MM.1S (cell line): ENCODE measurements at regions not wholly inside any gene's neighbourhood (a gene's known extent, or its start where the extent isn't known, plus 50 kb on each side); places are given as distances from the start of the nearest gene placed in this dataset.
"Not testable (repeated sequence)": the region's sequence is repeated elsewhere in the genome, so short reads cannot be mapped to it uniquely, and the experiment has no call there.

Experiments used
- DNase-seq: peaks from one replicate; pipeline ENCODE4 v3.0.0-alpha.2; 2015
- H2AFZ ChIP-seq: fragments of 300-600 bp; sonication (generic); 2 replicates; pipeline ENCODE4 v1.6.0; 2016; ENCODE audit warnings: antibody characterized with exemption, low read length
- H3F3A ChIP-seq: fragments of 300-600 bp; sonication (generic); 2 replicates; pipeline ENCODE4 v1.6.1; 2016; ENCODE audit warnings: mild to moderate bottlenecking, antibody characterized with exemption, low read length, moderate library complexity, mixed read lengths; ENCODE audit not compliant: insufficient read depth
- H3K27ac ChIP-seq: fragments of 300-600 bp; sonication (generic); 2 replicates; pipeline ENCODE4 v1.5.1; 2016; ENCODE audit warnings: mild to moderate bottlenecking, low read length
- H3K27me3 ChIP-seq: fragments of 300-600 bp; sonication (generic); replicated peaks from 2 replicates; pipeline ENCODE4 v1.6.0; 2016; ENCODE audit warnings: low read length; ENCODE audit not compliant: insufficient read depth
- H3K36me3 ChIP-seq: fragments of 300-600 bp; sonication (generic); replicated peaks from 2 replicates; pipeline ENCODE4 v1.6.1; 2016; ENCODE audit warnings: mild to moderate bottlenecking, low read length, mixed read lengths; ENCODE audit not compliant: insufficient read depth
- H3K4me1 ChIP-seq: fragments of 300-600 bp; sonication (generic); 2 replicates; pipeline ENCODE4 v1.6.1; 2016; ENCODE audit warnings: low read length, mixed read lengths
- H3K4me2 ChIP-seq: fragments of 300-600 bp; sonication (generic); 2 replicates; pipeline ENCODE4 v1.6.0; 2016; ENCODE audit warnings: low read depth, low read length
- H3K4me3 ChIP-seq: fragments of 300-600 bp; sonication (generic); 2 replicates; pipeline ENCODE4 v1.5.1; 2016; ENCODE audit warnings: low read length, mixed read lengths
- H3K79me2 ChIP-seq: fragments of 300-600 bp; sonication (generic); 2 replicates; pipeline ENCODE4 v1.6.1; 2016; ENCODE audit warnings: mixed run types, low read length, mixed read lengths
- H3K9ac ChIP-seq: fragments of 300-600 bp; sonication (generic); 2 replicates; pipeline ENCODE4 v1.6.1; 2016; ENCODE audit warnings: low read length, mixed read lengths
- H3K9me2 ChIP-seq: fragments of 300-600 bp; sonication (generic); replicated peaks from 2 replicates; pipeline ENCODE4 v1.6.1; 2016; ENCODE audit warnings: mild to moderate bottlenecking, low read length, mixed read lengths; ENCODE audit not compliant: insufficient read depth
- H3K9me3 ChIP-seq: fragments of 300-600 bp; sonication (generic); replicated peaks from 2 replicates; pipeline ENCODE4 v1.6.1; 2016; ENCODE audit warnings: mild to moderate bottlenecking, low read length, mixed read lengths; ENCODE audit not compliant: insufficient read depth
- H4K20me1 ChIP-seq: fragments of 300-600 bp; sonication (generic); 2 replicates; pipeline ENCODE4 v1.6.1; 2016; ENCODE audit warnings: mild to moderate bottlenecking, low read length, moderate library complexity, mixed read lengths; ENCODE audit not compliant: insufficient read depth
- CTCF ChIP-seq: fragments of 300-600 bp; sonication (generic); IDR thresholded peaks from 2 replicates; pipeline ENCODE4 v1.5.1; 2016; ENCODE audit warnings: antibody characterized with exemption, low read length, mixed read lengths
- EZH2 ChIP-seq: fragments of 300-600 bp; sonication (generic); optimal IDR thresholded peaks from 2 replicates; pipeline ENCODE3; 2017; ENCODE audit warnings: low read depth, mild to moderate bottlenecking, antibody characterized with exemption, low read length, mixed read lengths
- EZH2phosphoT487 ChIP-seq: fragments of 300-600 bp; sonication (generic); IDR thresholded peaks from 2 replicates; pipeline ENCODE4 v1.6.1; 2018; ENCODE audit warnings: antibody characterized with exemption, low read length

GRCh38 chr17:36849871-36850348 is 87.4 kb upstream of the LHX1 start:
- Histone ChIP-seq H3F3A (no peaks in the 10 kb centered on the region), H3K9me3 (no peaks in the 10 kb centered on the region), H4K20me1 (no peaks in the 10 kb centered on the region), H3K4me2 (no peak overlapping the region), H3K27me3 (no peaks in the 10 kb centered on the region), H2AFZ (no peak overlapping the region), H3K27ac (no peak overlapping the region), H3K4me1 (no peaks in the 10 kb centered on the region), H3K79me2 (no peaks in the 10 kb centered on the region), H3K9me2 (no peaks in the 10 kb centered on the region), H3K9ac (no peak overlapping the region), H3K36me3 (no peaks in the 10 kb centered on the region), H3K4me3 (no peak overlapping the region)
- TF ChIP-seq CTCF (no peak), EZH2 (no peak), EZH2phosphoT487 (no peak)
- no peak for DNase-seq

GRCh38 chr17:36850790-36851189 is 86.5 kb upstream of the LHX1 start:
- Histone ChIP-seq H3K4me3 (no peak overlapping the region), H3K9me2 (no peaks in the 10 kb centered on the region), H3K9me3 (no peaks in the 10 kb centered on the region), H3K9ac (no peak overlapping the region), H3K79me2 (no peaks in the 10 kb centered on the region), H3K4me1 (no peaks in the 10 kb centered on the region), H3K4me2 (no peak overlapping the region), H3K36me3 (no peaks in the 10 kb centered on the region), H3K27me3 (no peaks in the 10 kb centered on the region), H4K20me1 (no peaks in the 10 kb centered on the region), H2AFZ (no peak overlapping the region), H3K27ac (no peak overlapping the region), H3F3A (no peaks in the 10 kb centered on the region)
- no peak for DNase-seq
- no peak for TF ChIP-seq CTCF
- TF ChIP-seq EZH2phosphoT487, result no peak
- TF ChIP-seq EZH2, result no peak

- Histone ChIP-seq H3K27ac (no peak overlapping the region), H3K9ac (no peak overlapping the region), H3K4me3 (no peak overlapping the region), H3K4me1 (no peaks in the 10 kb centered on the region), H2AFZ (no peak overlapping the region), H3K36me3 (no peaks in the 10 kb centered on the region), H3F3A (no peaks in the 10 kb centered on the region), H4K20me1 (no peaks in the 10 kb centered on the region), H3K79me2 (no peaks in the 10 kb centered on the region), H3K9me3 (no peaks in the 10 kb centered on the region), H3K4me2 (no peak overlapping the region), H3K27me3 (no peaks in the 10 kb centered on the region), H3K9me2 (no peaks in the 10 kb centered on the region)
- no peak for DNase-seq
- TF ChIP-seq EZH2phosphoT487 (no peak), CTCF (no peak)
Observed at GRCh38 chr17:36851250-36851649, 86.0 kb upstream of the LHX1 start.

GRCh38 chr17:36852478-36852877 is 84.8 kb upstream of the LHX1 start:
- H3K9ac ChIP-seq, H3K9me3 ChIP-seq, H3K9me2 ChIP-seq, H2AFZ ChIP-seq, H3F3A ChIP-seq, H3K36me3 ChIP-seq, H3K4me2 ChIP-seq, H3K79me2 ChIP-seq, H3K27me3 ChIP-seq, H3K4me1 ChIP-seq, H4K20me1 ChIP-seq, H3K4me3 ChIP-seq, DNase-seq, H3K27ac ChIP-seq: not testable (repeated sequence)
